CD4-positive, alpha-beta T cell treated with Interleukin-12 subunit alpha and Interleukin-12 subunit beta, for 1 hour (primary cell): ENCODE measurements at regions not wholly inside any gene's neighbourhood (a gene's known extent, or its start where the extent isn't known, plus 50 kb on each side); places are given as distances from the start of the nearest gene placed in this dataset.

ENCODE experiments used
- DNase-seq: peaks from one replicate; pipeline ENCODE4 v3.0.0-alpha.2; 2020

DNA sequence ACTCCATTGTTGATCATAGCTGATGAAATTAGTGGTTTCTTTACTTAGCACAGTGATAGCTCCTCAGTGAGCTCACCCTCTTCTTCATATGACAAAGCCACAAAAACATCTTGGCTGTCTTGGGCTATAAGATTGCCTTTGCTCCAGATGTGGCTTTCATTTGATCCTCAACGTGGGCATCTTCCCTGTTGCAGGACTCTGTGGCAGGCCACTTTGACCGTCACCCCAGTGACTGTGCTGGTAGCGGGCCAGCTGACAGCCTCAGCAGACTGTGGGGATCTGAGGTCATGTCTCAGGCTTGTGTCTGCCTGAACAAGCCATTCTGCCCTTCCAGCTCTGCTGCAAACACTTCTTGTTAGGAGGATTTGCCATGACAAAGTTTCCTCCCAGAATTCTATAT is 422.2 kb downstream of the NR2F1-AS1 start:
- DNase-seq = no peak

DNA sequence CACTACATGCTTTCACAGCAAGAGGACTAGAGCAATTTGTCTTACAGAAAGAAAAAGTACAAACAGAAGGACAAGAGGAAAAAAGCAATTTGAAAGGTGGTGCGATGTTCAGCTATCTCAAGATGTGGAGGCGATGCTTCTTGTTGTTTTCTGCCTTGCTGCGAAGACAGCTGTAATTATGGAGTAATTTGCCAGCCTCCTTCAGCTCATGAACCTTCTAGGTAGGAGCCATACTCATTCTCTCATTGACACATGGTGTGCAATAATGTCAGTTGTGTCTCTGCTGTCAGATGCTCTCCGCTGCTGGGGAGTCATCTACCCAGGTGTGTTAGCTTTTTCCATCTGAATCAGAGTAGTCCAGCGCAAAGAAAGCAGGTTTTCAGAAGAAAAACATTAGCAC is 424.5 kb downstream of the NR2F1-AS1 start:
- DNase-seq = no peak

DNA sequence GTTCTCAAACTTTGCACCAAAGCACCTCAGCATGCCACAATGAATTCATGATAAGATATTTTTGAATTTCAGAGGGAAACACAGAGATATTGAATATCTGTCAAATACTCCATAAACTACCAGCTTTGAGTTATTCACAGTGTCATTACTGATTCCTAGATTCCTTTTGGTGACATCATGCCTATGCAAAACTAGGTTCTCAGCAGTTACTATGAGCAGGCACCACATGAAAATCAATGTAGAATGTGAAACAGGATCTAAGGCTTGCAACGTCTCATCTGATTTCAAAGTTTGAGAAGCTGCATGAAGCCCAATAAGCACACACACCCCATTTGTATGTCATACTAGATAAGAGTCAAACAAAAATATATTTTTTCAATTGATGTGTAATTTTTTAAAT is 426.5 kb downstream of the NR2F1-AS1 start:
- DNase-seq = no peak

DNA sequence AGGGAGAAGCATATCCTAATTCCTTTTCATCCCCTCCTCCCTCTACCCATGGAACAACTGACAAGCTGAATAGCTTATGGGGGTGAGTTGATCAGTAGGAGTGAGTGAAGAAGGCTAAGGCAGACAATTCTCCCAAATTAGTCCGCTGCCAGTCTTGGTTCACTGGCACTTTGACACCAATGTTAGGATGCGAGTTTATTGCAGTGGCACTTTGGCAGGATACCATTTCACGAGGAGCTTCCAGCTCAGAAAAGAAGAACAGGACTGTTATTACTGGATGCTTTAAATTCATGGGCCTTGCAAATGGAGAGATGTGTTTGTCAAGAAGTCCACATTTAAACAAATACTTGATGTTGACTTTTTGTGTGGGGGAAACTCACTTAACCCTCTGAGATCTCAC is 427.6 kb downstream of the NR2F1-AS1 start:
- DNase-seq = no peak

DNA sequence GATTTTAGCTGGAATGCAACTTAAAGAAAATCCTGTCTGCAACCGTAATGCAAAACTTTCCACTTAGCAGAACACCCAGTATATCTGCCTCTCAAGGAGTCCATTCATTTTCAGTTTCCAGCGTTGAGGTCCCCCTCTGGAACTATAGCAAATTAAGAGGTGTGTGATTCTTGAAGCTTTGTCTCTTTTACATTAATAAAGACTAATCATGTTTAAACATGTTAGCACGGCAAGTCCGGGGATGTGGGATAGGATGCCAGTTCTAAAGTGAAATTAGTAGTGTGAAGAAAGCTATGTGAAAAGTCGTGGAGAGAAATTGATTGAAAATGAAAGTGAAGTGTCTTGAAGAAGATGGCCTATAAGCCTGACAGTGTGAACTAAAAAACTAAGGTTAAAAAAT is 429.1 kb downstream of the NR2F1-AS1 start:
- no peak for DNase-seq

DNA sequence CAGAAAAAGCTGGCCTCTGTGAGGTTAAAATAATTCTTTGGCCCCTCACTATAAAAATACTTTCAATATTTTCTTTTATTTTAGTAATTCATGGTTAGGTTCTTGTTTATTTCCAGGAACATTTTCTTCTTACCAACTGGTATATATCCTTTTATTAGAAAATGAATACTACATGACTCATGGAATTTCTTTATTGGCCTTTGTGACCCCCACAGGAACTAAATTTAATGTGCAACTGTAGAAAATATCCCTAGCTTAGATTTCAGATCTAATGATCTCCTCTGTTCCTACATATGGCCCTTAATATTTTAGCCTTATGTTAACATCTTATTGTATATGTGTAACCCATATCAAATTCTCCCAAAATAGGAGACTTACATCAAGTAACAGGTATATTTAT is 429.9 kb downstream of the NR2F1-AS1 start:
- DNase-seq = no peak

DNA sequence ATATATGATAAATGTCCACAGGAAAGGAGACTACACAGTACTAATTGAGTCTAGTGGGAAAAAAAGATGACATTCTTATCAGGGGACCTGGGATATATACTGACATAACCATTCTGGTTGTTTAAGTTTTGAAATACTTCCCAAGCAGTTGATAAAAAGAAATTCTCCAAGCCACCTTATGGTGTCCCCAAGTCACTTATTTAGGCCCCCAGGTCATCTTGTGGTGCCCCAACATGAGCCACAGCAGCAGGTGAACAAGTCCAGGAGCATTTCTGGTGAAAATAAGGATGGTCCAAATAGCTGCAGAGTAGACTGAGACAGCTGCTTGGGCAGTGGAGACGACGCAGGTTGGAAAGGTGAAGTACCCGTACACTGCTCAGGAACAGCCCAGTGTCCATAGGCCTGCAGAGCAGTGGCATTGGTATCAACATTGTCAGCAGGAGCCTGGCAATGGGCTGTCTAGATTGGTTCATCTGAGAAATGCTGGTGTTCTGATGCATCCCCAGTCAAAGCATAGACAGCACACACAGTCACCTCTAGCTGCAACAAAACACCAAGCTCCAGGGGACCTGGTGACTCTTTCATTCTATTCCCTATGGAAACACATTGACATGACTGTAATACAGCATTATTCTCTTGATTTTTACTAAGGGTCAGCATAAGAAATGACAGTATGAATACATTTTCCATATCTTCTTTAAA is 430.6 kb downstream of the NR2F1-AS1 start:
- no peak for DNase-seq

DNA sequence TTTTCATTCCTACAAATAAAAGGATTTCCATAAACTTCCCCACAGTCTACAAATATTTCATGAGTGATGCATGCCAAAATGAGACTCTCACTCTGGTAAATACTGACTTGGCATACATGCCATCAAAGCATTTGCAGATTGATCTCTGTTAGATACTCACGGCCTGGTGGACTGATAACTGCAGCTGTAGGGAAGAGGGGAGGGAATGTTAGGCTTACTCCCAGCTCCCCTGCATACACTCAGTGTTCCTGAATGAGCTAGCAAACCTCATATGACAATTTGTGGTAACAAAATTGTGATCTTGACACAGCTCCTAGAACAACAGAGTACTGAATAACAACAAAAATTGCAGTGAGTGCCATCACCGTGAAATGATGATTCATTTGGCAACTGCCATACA is 435.3 kb downstream of the NR2F1-AS1 start:
- no peak for DNase-seq

DNA sequence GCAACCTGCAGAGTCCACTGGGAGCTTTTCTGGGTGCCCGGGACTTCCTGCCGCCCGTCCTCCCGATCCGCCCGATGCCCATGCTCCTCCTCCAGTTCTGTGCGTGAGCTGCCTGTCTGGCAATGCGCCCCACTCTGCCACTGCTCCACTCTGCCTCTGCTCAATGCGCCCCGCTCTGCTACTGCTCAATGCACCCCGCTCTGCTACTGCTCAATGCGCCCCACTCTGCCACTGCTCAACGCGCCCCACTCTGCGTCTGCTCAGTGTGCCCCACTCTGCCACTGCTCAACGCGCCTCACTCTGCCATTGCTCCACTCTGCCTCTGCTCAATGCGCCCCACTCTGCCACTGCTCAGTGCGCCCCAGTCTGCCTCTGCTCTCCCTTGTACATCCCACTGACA is 436.0 kb downstream of the NR2F1-AS1 start:
- no peak for DNase-seq

DNA sequence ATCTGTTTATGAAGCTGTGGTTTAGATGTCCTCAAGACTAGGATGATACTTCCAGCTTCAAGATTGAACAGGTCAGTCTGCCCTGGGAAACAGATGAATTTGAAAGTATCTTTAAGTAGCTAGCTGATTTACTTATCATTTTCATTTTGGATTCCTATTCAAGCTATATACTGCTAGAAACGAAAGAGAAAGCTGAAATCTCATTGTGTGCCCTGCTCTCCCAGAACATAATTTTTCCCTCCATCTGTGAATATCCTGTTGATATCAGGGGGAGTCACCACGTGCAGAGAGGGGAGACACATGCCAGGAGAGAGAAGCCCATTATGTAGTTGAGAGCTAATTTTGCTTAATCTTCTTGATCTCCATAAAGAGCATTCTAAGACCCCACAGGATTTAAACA is 439.1 kb downstream of the NR2F1-AS1 start:
- no peak for DNase-seq

DNA sequence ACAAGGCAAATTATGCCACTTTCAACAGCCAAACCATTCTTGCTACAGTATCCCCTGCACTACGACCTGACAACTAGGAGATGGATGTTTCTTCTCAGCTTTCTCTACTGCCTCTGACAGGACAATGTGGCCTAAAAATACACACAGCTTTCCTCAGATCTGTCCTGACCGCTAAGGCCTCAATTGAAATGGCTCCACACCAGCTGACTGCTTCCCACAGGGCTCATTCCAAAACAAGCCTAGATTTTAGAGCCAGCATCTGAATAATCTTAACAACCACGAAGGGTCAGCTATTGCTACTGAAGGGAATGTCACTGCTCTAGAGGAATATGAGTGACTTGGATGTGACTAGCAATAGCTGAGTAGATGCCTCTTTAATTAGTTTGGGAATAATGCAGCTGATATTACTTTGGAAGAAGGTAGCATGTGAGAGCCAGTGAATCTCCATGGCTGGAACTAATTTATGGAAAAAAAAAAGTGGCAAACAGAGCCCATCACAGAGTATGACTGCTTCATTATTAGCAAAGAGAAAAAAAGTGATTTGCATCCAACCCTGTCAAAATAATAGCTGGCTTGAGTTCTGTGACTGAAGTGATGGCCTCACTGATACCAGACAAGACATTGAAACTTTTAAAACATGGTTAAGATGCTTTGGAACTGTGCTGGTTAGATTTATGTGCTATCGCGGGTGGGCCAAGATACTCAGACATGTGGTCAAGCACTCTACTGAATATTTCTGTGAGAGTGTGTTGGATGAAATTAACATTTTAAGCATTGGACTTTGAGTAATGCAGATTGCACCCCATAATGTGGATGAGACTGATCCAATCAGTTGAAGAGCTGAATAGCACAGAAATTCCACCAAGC is 450.2 kb downstream of the NR2F1-AS1 start:
- DNase-seq = no peak

DNA sequence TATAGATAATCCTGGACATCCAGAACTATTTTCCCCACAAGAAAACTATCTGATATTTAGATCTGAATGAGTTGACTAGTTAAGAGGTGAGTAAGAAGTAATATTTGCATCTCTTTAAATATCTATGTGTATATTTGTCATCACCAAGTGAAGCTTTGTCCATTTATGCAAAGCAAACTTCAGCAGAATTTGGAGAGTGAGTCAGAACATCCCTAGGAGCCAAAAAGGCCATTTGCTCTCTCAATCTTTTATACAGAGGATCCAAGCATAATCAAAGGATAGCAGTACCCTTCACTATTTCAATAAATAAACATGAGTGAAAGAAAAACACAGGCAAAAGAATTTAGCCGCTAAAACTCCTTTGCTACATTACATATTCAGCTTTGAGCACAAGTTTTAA is 454.4 kb downstream of the NR2F1-AS1 start:
- DNase-seq = no peak

DNA sequence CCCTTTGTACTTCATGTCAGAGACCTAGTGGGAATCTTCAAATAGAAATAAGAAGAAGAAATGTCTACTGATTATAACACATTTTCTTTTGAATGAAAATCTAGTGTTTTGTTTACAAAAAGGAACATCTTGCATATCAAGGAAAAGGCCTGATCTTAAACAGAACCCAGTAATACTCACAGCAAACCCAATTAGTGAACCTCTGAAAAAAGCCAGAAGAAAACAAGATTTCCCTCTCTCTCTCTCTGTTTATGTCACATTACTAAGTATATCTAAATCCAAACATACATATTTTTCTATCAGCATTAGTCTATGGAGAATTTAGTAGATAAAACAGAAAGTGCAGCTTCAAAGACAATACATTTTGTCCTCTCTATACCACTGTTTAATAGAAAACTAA is 457.9 kb downstream of the NR2F1-AS1 start:
- no peak for DNase-seq

DNA sequence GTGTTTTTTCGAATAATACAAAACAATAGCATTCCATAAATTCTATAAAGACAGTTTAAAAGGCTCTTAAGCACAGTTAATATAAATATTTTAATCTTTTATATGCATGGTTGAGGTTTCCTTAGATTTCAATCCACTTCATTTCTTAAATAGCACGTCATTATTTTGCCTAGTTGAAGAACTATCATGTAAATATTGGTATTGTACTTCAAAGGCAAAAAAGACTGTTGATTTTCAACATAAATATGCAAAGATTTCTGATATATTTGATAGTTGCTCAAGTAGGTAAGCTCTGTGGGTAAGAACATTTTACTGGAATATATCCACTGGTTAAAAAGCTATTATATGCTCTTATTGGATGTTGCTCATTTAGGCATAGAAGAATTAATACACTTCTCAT is 458.6 kb downstream of the NR2F1-AS1 start:
- DNase-seq = no peak

DNA sequence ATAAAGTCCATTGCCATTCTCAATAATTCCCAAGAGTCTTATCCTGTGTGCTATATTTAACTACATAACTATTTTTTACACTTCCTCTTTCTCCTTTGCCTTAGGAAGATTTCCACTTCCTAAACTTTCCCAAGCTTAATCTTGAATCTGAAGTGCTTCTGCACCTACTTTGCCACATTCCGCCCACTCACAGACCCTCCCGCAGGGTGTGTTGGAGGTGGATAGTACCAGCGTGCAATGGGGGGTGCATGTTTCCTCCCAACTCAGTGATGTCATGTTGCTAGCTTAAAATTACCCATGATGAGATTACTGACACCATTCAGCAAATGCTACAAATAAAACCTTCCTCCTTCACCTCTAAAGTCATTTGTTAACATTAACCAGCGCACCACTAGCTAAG is 460.2 kb downstream of the NR2F1-AS1 start:
- DNase-seq = no peak

DNA sequence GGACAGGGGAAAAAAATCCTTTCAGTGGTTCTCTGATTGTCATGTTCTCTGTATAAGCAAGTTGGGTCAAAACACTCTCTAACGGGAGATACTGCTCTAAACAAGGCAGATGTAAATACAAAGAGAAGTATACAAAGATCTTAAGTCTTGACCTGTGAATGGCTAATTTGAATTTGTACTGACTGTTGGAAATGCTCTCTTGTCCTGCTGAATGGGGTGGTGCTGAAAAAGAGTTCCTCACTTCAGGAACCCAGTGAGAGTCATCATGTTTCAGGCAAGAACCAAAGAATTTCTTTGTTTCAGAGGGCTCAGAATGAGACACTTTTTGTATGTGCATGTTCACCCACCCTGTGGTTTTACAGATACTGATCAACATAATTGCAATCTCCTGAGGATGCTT is 461.0 kb downstream of the NR2F1-AS1 start:
- DNase-seq = no peak

DNA sequence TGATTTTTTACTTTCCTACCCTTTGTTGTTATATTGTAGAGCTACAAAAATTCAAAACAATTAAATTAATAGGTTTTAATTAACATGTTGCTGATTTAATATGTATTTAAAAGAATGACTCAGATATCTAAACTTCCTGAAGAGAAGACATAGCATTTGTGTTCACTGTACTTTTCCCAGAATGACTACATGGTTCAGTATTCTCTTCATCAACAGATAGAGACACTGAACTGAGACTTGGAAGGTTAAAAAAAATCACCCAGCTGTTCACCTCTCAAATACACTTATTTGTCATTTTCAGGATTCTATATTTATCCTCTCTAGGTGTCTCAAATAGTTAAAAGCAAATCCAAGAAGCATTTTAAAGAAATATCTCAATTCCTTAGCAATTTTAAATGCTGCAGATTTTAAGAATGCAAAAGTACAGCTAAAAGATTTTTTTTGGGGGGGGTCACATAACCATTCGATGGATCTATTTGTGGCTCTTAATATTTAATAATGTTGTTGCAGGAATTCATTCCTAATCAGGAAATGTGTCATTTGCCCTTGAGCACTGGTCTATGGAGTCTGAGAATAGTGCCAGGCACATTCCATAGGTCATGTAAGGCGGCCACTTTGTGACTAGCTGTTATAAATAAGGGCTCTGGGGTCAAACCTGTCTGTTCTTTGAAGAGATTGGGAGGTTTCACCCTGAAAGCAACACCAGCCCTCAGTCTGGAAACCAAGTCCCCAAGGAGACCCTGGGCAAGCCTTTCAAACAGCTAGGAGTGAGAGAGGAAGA is 463.1 kb downstream of the NR2F1-AS1 start:
- DNase-seq = no peak

DNA sequence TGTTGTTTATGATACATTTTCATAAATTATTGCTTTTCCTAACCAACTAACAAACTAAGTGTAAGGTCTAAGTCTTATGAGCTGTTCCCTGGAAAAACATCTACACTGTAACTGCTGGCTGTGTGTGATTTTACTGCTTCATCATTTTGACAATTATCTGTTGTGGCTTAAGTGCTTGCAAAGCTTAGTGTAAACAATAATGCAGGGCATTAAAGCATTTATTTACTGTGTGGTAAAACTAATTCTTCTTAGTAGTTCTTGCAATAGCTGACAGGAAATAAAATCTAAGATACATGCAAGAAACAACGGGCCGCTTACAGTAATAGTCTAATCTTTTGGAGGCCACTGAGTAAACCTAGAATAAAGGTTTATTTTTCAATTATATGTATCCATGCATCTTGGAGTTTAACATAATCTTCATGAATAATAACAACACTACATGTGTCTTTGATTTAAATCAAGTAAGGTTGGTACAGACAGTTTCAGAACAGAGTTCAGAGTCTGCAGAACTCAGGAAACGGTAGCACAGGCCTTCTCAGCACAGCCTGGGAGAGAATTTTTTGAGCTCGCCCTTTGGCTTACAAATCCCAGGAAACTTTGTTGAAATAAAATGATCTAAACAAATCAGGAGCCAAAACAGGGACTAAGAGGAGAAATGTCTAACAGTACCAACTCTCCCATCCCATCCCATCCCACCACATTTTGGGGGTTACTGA is 473.1 kb downstream of the NR2F1-AS1 start:
- no peak for DNase-seq

DNA sequence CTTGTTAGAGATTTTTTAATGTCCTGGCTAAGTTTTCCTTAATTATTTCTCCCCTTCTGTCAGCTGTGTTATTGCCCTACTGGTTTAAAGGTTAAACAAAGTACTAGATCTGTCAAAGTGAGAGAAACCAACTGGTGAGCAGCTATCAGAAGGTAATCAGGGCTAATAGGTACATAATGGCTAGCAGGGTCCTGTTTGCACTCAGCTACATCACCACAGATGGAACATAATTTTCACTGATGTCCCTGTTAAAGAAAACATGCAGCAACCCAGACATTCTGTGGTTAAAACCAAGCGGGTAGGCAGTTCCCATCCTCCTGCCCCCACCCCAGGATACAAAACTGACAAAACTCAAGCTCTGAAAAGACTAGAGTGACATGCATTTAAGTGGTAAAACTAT is 473.9 kb downstream of the NR2F1-AS1 start:
- no peak for DNase-seq

DNA sequence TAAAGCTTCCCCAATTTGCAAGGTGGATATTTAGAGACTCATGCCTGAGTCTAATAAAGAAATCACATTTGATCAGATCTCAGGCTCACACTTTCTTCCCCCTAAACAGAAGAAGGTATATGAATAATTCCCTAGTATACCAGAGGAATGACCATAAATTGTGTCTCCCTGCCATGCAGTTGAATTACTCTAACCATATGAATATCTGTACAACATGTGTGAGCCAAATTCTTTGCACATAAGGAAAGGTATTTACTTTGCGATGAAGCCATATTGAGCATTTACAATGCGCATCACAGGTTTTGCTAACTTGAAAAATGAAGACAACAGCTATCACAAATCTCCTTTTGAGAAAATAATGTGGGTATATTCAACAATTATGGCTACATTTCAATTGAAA is 479.4 kb downstream of the NR2F1-AS1 start:
- DNase-seq = no peak

DNA sequence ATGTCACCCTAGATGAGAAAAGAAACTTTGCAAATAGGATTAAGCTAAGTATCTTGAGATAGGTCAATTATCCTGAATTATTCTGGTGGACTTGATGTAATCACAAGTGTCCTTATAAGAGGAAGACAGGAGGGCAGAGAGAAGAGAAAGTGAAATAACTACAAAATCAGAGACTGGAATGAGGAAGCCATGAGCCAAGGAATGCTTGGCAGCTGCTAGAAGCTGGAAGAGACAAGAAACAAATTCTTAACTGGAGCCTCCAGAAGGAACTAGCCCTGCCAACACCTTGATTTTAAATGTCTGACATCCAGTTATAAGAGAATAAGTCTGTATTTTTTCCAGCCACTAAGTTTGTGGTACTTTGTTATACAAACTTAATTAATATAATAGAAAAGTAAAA is 480.0 kb downstream of the NR2F1-AS1 start:
- DNase-seq = no peak

DNA sequence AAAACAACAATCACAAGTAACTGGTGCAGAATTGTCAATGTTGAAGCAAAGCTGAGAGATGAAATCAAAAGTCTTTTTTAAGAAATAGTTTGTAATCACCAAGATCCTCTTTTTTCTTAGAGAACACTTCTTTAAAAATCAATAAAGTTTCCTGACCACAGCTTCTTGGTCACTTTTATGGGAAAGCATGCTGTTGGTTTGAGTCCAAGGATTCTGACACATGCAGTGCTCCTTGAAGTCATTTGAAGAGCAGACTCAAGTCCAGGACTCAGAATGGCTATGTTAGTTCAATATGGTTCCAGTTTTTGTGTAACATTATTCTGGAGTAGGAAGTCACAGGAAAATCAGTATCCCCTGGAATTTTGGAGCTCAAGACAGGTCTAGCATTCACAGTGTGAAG is 480.6 kb downstream of the NR2F1-AS1 start:
- no peak for DNase-seq

DNA sequence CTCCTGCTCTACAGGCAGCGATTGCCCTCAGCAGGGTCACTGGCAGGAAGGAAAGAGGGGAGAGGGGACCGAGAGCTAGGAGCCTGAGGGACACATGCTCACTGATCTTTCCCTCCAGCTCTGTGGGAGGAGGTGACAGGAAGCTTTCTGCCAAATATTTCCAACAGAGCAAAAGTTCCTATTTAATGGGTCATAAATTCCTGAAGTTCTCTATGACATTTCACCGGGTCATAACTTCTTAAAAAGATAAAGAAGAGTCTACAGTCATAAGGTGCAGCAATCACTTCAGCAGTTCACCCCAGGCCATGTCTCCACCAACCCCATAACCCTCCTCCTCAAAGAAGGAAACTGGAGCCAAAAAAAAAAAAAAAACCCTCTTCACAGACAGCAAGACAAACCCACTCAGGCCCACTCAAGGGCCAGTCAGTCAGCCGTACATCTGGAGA is 481.1 kb downstream of the NR2F1-AS1 start:
- no peak for DNase-seq
